A673 (cell line): ENCODE measurements at regions not wholly inside any gene's neighbourhood (a gene's known extent, or its start where the extent isn't known, plus 50 kb on each side); places are given as distances from the start of the nearest gene placed in this dataset.

Experiments used
- EZH2 ChIP-seq: fragments of 200-600 bp; sonication (generic); IDR thresholded peaks from 2 replicates; pipeline ENCODE4 v1.6.1; 2017; ENCODE audit warnings: borderline replicate concordance, low read depth, mild to moderate bottlenecking, mixed read lengths, antibody characterized with exemption, low read length; ENCODE audit not compliant: poor library complexity, severe bottlenecking
- TF ChIP-seq, protein P1 (sequence below): fragments of 300-800, 200-600 bp; sonication (generic); conservative IDR thresholded peaks from 2 replicates; pipeline ENCODE4 v1.5.1; 2017; ENCODE audit warnings: low read depth, mild to moderate bottlenecking, antibody characterized with exemption, low read length, moderate library complexity, mixed read lengths

- TF ChIP-seq, protein P1, sequence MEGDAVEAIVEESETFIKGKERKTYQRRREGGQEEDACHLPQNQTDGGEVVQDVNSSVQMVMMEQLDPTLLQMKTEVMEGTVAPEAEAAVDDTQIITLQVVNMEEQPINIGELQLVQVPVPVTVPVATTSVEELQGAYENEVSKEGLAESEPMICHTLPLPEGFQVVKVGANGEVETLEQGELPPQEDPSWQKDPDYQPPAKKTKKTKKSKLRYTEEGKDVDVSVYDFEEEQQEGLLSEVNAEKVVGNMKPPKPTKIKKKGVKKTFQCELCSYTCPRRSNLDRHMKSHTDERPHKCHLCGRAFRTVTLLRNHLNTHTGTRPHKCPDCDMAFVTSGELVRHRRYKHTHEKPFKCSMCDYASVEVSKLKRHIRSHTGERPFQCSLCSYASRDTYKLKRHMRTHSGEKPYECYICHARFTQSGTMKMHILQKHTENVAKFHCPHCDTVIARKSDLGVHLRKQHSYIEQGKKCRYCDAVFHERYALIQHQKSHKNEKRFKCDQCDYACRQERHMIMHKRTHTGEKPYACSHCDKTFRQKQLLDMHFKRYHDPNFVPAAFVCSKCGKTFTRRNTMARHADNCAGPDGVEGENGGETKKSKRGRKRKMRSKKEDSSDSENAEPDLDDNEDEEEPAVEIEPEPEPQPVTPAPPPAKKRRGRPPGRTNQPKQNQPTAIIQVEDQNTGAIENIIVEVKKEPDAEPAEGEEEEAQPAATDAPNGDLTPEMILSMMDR, result no peak
- TF ChIP-seq EZH2, result no peak
Observed at GRCh38 chr7:125899577-125899976, 970.0 kb upstream of the POT1 start.
